ENCODE measurements at regions not wholly inside any gene's neighbourhood (a gene's known extent, or its start where the extent isn't known, plus 50 kb on each side); places are given as distances from the start of the nearest gene placed in this dataset.

DNA sequence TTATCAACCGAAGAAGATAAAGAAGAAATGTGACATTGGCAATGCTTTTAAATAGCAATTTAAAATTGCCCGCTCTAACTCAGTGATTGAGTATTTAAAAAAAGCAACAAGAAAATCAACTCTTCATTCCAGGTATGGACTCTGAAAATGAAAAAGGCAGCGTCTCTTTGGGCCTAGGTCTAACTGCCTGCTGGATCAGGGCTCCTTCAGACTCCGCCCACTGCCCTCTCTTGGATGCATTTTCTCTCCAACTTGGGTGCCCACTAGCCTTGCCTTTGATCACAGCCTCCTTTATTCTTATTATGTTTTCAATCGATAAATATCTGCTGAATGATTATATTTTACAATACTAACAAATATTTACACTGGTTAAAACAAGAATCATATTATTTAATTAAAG, 268.9 kb downstream of the MRPL39 start:
- H3K36me3 ChIP-seq: no peaks in the 10 kb centered on the region
- no peak for TF ChIP-seq CTCF (IDR thresholded peaks at IDR 0.05; ENCODE audit: low read depth, low read length)
- H3K9me3 ChIP-seq: no peaks in the 10 kb centered on the region
- no peaks in the 10 kb centered on the region for H3K27me3 ChIP-seq
- no peaks in the 10 kb centered on the region for H3K4me1 ChIP-seq
- H3K4me3 ChIP-seq (ENCODE audit: low read depth, low read length): no peak overlapping the region
- no peak for DNase-seq

- no peak for DNase-seq
- Histone ChIP-seq H3K36me3 (no peaks in the 10 kb centered on the region), H3K9me3 (no peaks in the 10 kb centered on the region), H3K4me3 (ENCODE audit: low read depth, low read length) (no peak overlapping the region), H3K27me3 (no peaks in the 10 kb centered on the region), H3K4me1 (peaks cover 3% of the 10 kb centered on the region)
- TF ChIP-seq CTCF (IDR thresholded peaks at IDR 0.05; ENCODE audit: low read depth, low read length): no peak
Observed at GRCh38 chr21:25334046-25334730, 273.1 kb downstream of the MRPL39 start.

GRCh38 chr21:25331286-25331685, 276.0 kb downstream of the MRPL39 start:
- peaks cover 4% of the 10 kb centered on the region for H3K4me1 ChIP-seq
- no peaks in the 10 kb centered on the region for H3K27me3 ChIP-seq
- H3K9me3 ChIP-seq: no peaks in the 10 kb centered on the region
- no peak overlapping the region for H3K4me3 ChIP-seq (ENCODE audit: low read depth, low read length)
- DNase-seq: no peak
- TF ChIP-seq CTCF (IDR thresholded peaks at IDR 0.05; ENCODE audit: low read depth, low read length): no peak
- H3K36me3 ChIP-seq: no peaks in the 10 kb centered on the region

DNA sequence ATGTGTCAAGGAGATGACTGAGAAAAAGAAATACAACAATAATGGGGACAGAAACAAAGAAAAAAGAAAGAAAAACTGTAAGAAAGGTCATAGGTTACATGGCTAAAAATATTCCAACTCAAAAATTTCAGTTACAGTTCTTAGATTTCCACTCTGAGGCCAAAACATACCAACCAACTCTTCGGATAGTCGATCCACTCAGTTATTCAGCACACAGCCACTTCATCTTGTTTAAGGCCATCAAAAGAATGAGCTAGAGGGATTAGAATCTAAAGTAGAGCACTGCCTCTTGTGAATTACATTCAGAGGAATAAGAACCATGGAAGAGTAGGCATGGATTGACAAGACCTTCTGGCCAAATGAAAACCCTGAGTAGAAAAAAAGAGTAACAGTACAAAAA, 277.0 kb downstream of the MRPL39 start:
- H3K36me3 ChIP-seq: no peaks in the 10 kb centered on the region
- H3K9me3 ChIP-seq: no peaks in the 10 kb centered on the region
- DNase-seq: no peak
- TF ChIP-seq CTCF (IDR thresholded peaks at IDR 0.05; ENCODE audit: low read depth, low read length): no peak
- H3K27me3 ChIP-seq: no peaks in the 10 kb centered on the region
- peaks cover 4% of the 10 kb centered on the region for H3K4me1 ChIP-seq
- H3K4me3 ChIP-seq (ENCODE audit: low read depth, low read length): no peak overlapping the region

DNA sequence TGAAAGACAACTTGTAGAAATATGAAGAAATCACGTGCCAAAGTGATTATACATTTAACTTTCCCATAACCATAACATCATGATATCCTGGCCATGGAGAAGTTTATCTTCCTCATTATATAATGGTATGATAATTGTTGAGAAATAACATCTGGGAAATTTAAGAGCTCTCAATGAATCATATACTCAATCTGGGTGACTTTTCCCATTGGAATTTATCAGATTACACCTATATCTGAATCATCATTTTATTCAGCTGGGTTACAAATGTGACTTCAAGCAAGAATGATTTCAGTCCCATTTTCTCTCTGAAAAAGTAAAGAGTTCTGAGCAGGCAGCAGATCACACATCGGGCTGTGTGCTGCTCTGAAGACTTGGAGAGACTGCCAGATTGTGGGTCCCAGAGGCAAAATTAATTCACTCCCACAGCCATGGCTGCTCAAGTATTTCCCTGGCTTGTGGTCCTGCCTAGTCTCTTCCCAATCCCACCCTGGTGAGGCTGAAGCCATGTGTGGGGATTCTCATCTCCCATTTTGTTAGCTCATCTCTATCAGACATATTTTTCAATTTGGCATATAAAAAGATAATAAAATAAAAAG, 278.0 kb downstream of the MRPL39 start:
- Histone ChIP-seq H3K4me3 (ENCODE audit: low read depth, low read length) (no peak overlapping the region), H3K9me3 (no peaks in the 10 kb centered on the region), H3K27me3 (no peaks in the 10 kb centered on the region), H3K36me3 (no peaks in the 10 kb centered on the region), H3K4me1 (peaks cover 5% of the 10 kb centered on the region)
- no peak for DNase-seq
- TF ChIP-seq CTCF (IDR thresholded peaks at IDR 0.05; ENCODE audit: low read depth, low read length): no peak

GRCh38 chr21:25328736-25329135, 278.5 kb downstream of the MRPL39 start:
- Histone ChIP-seq H3K36me3 (no peaks in the 10 kb centered on the region), H3K9me3 (no peaks in the 10 kb centered on the region), H3K4me3 (ENCODE audit: low read depth, low read length) (no peak overlapping the region), H3K4me1 (peaks cover 7% of the 10 kb centered on the region), H3K27me3 (no peaks in the 10 kb centered on the region)
- no peak for TF ChIP-seq CTCF (IDR thresholded peaks at IDR 0.05; ENCODE audit: low read depth, low read length)
- DNase-seq: no peak
